Endothelial cell of umbilical vein (primary cell): ENCODE measurements at regions not wholly inside any gene's neighbourhood (a gene's known extent, or its start where the extent isn't known, plus 50 kb on each side); places are given as distances from the start of the nearest gene placed in this dataset.

Experiments used
- BruUV-seq: library from RNA; stranded (reverse); fragments of 400-500 nt; replicated peaks from 2 replicates; lab custom pipeline; 2021; lab: Mats Ljungman, UMichigan
- CTCF ChIA-PET: fragments of 300-600, 350-600 bp; sonication (Branson Sonifier 250); formaldehyde crosslinking; loops from one replicate; lab custom pipeline; 2021; ENCODE audit warnings: antibody characterized with exemption, inconsistent platforms; lab: Charles Lee
- POLR2A ChIA-PET: fragments of 300-600, 350-600 bp; sonication (Branson Sonifier 250); formaldehyde crosslinking; loops from one replicate; lab custom pipeline; 2021; ENCODE audit warnings: antibody characterized with exemption, inconsistent platforms; lab: Charles Lee
- DNase-seq: peaks from one replicate; pipeline ENCODE4 v3.0.0-alpha.2; 2011; ENCODE audit warnings: low read depth, low spot score
- FAIRE-seq: peaks from 2 replicates; lab custom pipeline; 2011; peaks lifted over from hg19 to GRCh38; lab: Jason Lieb, UNC
- H2AFZ ChIP-seq: 2 replicates; pipeline ENCODE4 v1.6.0; 2012; ENCODE audit warnings: low read depth, low read length, control low read depth, inconsistent platforms
- H3K27ac ChIP-seq: 2 replicates; pipeline ENCODE4 v1.5.1; 2011; ENCODE audit warnings: low read depth, mild to moderate bottlenecking, control low read depth, low read length, moderate library complexity; ENCODE audit not compliant: insufficient read depth
- H3K27me3 ChIP-seq, 2 experiments: 2 replicates each; pipeline versions ENCODE4 v1.6.0 to v1.6.1; 2011; ENCODE audit warnings: low read length in 2 of 2, mixed read lengths in 1 of 2; ENCODE audit not compliant: control insufficient read depth in 2 of 2, insufficient read depth in 2 of 2
- H3K36me3 ChIP-seq, 2 experiments: 2 replicates in 1 of 2; 3 replicates in 1 of 2; pipeline ENCODE4 v1.5.1; 2011; ENCODE audit warnings: low read length in 2 of 2, mild to moderate bottlenecking in 1 of 2, moderate library complexity in 1 of 2; ENCODE audit not compliant: control insufficient read depth in 2 of 2, insufficient read depth in 2 of 2; ENCODE audit errors: extremely low read depth in 1 of 2
- H3K4me1 ChIP-seq: 3 replicates; pipeline ENCODE4 v1.5.1; 2011; ENCODE audit warnings: mild to moderate bottlenecking, low read length; ENCODE audit not compliant: control insufficient read depth, insufficient read depth; ENCODE audit errors: extremely low read depth
- H3K4me2 ChIP-seq: 2 replicates; pipeline ENCODE4 v1.6.1; 2011; ENCODE audit warnings: low read length, control low read depth, mixed read lengths; ENCODE audit not compliant: insufficient read depth
- H3K4me3 ChIP-seq, 3 experiments: fragments of 200-600 bp in 1 of 3; sonication (generic), shearing (Covaris generic) in 1 of 3; replicated peaks in 1 of 3; 2 replicates each; pipeline ENCODE4 v1.5.1; 2011 to 2016; ENCODE audit warnings: control low read depth in 3 of 3, low read length in 3 of 3, mild to moderate bottlenecking in 2 of 3, inconsistent platforms in 1 of 3, low read depth in 1 of 3, moderate library complexity in 1 of 3; ENCODE audit not compliant: insufficient read depth in 1 of 3
- H3K79me2 ChIP-seq: 2 replicates; pipeline ENCODE4 v1.6.0; 2012; ENCODE audit warnings: low read length, inconsistent platforms; ENCODE audit not compliant: control insufficient read depth, insufficient read depth
- H3K9ac ChIP-seq: replicated peaks from 2 replicates; pipeline ENCODE3; 2011; ENCODE audit warnings: low read length, control low read depth; ENCODE audit not compliant: insufficient read depth; ENCODE audit errors: extremely low read depth
- H3K9me1 ChIP-seq: replicated peaks from 3 replicates; pipeline ENCODE4 v1.6.0; 2011; ENCODE audit warnings: mild to moderate bottlenecking, low read length; ENCODE audit not compliant: control insufficient read depth, insufficient read depth; ENCODE audit errors: extremely low read depth
- H3K9me3 ChIP-seq: replicated peaks from 2 replicates; pipeline ENCODE4 v1.5.1; 2012; ENCODE audit warnings: low read length, inconsistent platforms; ENCODE audit not compliant: control insufficient read depth, insufficient read depth
- H4K20me1 ChIP-seq: replicated peaks from 2 replicates; pipeline ENCODE3; 2011; ENCODE audit warnings: mild to moderate bottlenecking, low read length; ENCODE audit not compliant: control insufficient read depth, insufficient read depth; ENCODE audit errors: extremely low read depth
- EZH2 ChIP-seq: IDR thresholded peaks from 2 replicates; pipeline ENCODE4 v1.6.1; 2012; ENCODE audit warnings: borderline replicate concordance, low read depth, mild to moderate bottlenecking, moderate library complexity, low read length, inconsistent platforms; ENCODE audit not compliant: severe bottlenecking
- FOS ChIP-seq: IDR thresholded peaks from 2 replicates; pipeline ENCODE4 v1.6.1; 2011; ENCODE audit warnings: mild to moderate bottlenecking, low read length, moderate library complexity, borderline replicate concordance; ENCODE audit not compliant: insufficient read depth
- GATA2 ChIP-seq: IDR thresholded peaks from 2 replicates; pipeline ENCODE4 v1.7.0; 2011; ENCODE audit warnings: low read depth, mild to moderate bottlenecking, moderate library complexity, mixed read lengths, low read length; ENCODE audit not compliant: insufficient read length, insufficient read depth
- JUN ChIP-seq: IDR thresholded peaks from 2 replicates; pipeline ENCODE4 v1.6.1; 2011; ENCODE audit warnings: borderline replicate concordance, low read depth; ENCODE audit not compliant: insufficient read length, insufficient read depth
- MYC ChIP-seq: IDR thresholded peaks from one replicate; pipeline ENCODE4 v1.6.1; 2011; ENCODE audit warnings: mild to moderate bottlenecking, low read depth, low read length
- POLR2A ChIP-seq: IDR thresholded peaks from 2 replicates; pipeline ENCODE4 v1.6.1; 2012; ENCODE audit warnings: low read depth, mild to moderate bottlenecking, control low read depth, low read length
- POLR2AphosphoS5 ChIP-seq: IDR thresholded peaks from 2 replicates; pipeline ENCODE4 v1.6.1; 2012; ENCODE audit warnings: low read depth, mild to moderate bottlenecking, control low read depth, low read length, moderate library complexity; ENCODE audit not compliant: insufficient read depth
- dilution Hi-C: fragments of 300-500 bp; cut with MboI; formaldehyde crosslinking; loops from one replicate; pipeline ENCODE4 v1.15.0; 2019; ENCODE audit warnings: low sequenced_read_pairs; ENCODE audit not compliant: extremely low pct_ligation_motif_present
- intact Hi-C: fragments of 100-400 bp; cut with micrococcal nuclease; formaldehyde crosslinking; loops from one replicate; pipeline ENCODE4 v1.10.0; 2022
- TF ChIP-seq, protein P1 (sequence below), 2 donors: IDR thresholded peaks; 1 replicate in 1 of 2; 2 replicates in 1 of 2; pipeline ENCODE4 v1.5.1; 2011; ENCODE audit warnings: low read length in 2 of 2, mild to moderate bottlenecking in 2 of 2, moderate library complexity in 2 of 2, control low read depth in 1 of 2, inconsistent platforms in 1 of 2, low read depth in 1 of 2; ENCODE audit not compliant: insufficient read depth in 1 of 2; ENCODE audit errors: extremely low read depth in 1 of 2
- TF ChIP-seq, protein P2 (sequence below): IDR thresholded peaks from 2 replicates; pipeline ENCODE4 v1.6.1; 2011; ENCODE audit not compliant: insufficient read depth, insufficient read length

DNA sequence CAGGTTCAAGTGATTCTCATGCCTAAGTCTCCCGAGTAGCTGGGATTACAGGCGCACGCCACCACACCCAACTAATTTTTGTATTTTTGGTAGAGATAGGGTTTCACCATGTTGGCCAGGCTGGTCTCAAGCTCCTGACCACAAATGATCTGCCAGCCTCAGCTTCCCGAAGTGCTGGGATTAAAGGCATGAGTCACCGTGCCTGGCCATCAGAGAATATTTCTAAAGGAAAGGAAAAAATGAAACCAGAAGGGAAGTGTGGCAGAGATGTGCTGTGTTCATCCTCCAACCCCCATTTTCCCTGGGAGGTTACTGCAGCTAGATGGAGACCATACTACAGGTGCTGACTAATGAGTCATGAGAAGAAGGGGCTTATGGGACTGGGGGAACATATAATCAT, 964.1 kb downstream of the TTLL7 start:
- no TSS peak for BruUV-seq
- TF ChIP-seq, protein P1, sequence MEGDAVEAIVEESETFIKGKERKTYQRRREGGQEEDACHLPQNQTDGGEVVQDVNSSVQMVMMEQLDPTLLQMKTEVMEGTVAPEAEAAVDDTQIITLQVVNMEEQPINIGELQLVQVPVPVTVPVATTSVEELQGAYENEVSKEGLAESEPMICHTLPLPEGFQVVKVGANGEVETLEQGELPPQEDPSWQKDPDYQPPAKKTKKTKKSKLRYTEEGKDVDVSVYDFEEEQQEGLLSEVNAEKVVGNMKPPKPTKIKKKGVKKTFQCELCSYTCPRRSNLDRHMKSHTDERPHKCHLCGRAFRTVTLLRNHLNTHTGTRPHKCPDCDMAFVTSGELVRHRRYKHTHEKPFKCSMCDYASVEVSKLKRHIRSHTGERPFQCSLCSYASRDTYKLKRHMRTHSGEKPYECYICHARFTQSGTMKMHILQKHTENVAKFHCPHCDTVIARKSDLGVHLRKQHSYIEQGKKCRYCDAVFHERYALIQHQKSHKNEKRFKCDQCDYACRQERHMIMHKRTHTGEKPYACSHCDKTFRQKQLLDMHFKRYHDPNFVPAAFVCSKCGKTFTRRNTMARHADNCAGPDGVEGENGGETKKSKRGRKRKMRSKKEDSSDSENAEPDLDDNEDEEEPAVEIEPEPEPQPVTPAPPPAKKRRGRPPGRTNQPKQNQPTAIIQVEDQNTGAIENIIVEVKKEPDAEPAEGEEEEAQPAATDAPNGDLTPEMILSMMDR (IDR thresholded peaks at IDR 0.05; ENCODE audit: extremely low read depth in 1 of 2, insufficient read depth in 1 of 2, low read depth in 1 of 2, low read length in 2 of 2), result no peak
- peak; percentile 18 for TF ChIP-seq FOS
- dilution Hi-C loops, result no loop called here
- Histone ChIP-seq H3K4me1 (peaks cover 9% of the 10 kb centered on the region), H3K27ac (no peak overlapping the region), H3K9me1 (no peaks in the 10 kb centered on the region), H3K4me3 (no peak overlapping the region), H3K9ac (no peak overlapping the region), H3K4me2 (no peak overlapping the region), H3K36me3 (no peaks in the 10 kb centered on the region), H2AFZ (no peak overlapping the region), H3K27me3 (no peaks in the 10 kb centered on the region), H3K79me2 (no peaks in the 10 kb centered on the region), H4K20me1 (no peaks in the 10 kb centered on the region), H3K9me3 (no peaks in the 10 kb centered on the region)
- FAIRE-seq (peak; percentile 55), DNase-seq (no peak)
- POLR2A ChIA-PET, result no interaction called here
- CTCF ChIA-PET, result no interaction called here
- intact Hi-C loops, result no loop called here

DNA sequence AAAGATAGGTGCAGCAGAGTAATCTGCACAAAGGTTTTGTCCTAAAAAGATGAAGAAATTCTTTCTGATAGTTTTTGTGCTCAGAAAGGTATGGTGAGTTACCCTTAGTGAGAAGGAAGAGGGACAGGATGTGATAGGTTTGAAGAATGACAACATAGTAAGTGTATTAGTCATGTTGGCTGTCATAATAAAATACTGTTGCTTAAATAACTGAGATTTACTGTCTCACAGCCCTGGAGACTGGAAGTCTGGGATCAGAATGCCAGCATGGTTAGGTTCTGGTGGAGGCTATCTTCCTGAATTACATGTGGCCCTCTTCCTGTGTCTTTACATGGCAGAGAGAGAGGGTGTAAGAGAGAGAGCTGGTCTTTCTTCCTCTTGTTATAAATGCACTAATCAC, 965.2 kb downstream of the TTLL7 start:
- intact Hi-C loops, result no loop called here
- no peaks in the 10 kb centered on the region for H4K20me1 ChIP-seq
- no peak overlapping the region for H3K4me3 ChIP-seq
- FAIRE-seq, result peak; percentile 59
- no peaks in the 10 kb centered on the region for H3K9me3 ChIP-seq
- peak; percentile 48 for TF ChIP-seq GATA2
- no peak for TF ChIP-seq MYC
- no peak for TF ChIP-seq POLR2A
- TF ChIP-seq EZH2, result no peak
- TF ChIP-seq, protein P2, sequence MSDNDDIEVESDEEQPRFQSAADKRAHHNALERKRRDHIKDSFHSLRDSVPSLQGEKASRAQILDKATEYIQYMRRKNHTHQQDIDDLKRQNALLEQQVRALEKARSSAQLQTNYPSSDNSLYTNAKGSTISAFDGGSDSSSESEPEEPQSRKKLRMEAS, result no peak
- peak; percentile 68 for TF ChIP-seq FOS
- TF ChIP-seq JUN, result peak; percentile 54
- TF ChIP-seq POLR2AphosphoS5, result peak; percentile 14
- no peaks in the 10 kb centered on the region for H3K79me2 ChIP-seq
- no peak overlapping the region for H3K4me2 ChIP-seq
- CTCF ChIA-PET, result no interaction called here
- H3K4me1 ChIP-seq, result peaks cover 9% of the 10 kb centered on the region
- dilution Hi-C loops, result no loop called here
- H3K9ac ChIP-seq, result no peak overlapping the region
- POLR2A ChIA-PET, result no interaction called here
- no TSS peak for BruUV-seq
- no peaks in the 10 kb centered on the region for H3K27me3 ChIP-seq
- no peaks in the 10 kb centered on the region for H3K9me1 ChIP-seq
- H3K36me3 ChIP-seq, result no peaks in the 10 kb centered on the region
- no peak overlapping the region for H2AFZ ChIP-seq
- DNase-seq, result peak; percentile 25
- no peak overlapping the region for H3K27ac ChIP-seq
